HG02870 (cell line): ENCODE measurements at regions not wholly inside any gene's neighbourhood (a gene's known extent, or its start where the extent isn't known, plus 50 kb on each side); places are given as distances from the start of the nearest gene placed in this dataset.

Experiments
- ATAC-seq: cut with Tn5 transposase; IDR thresholded peaks from one replicate; pipeline ENCODE4 v1.9.1; 2021; ENCODE audit warnings: mild to moderate bottlenecking, moderate library complexity; ENCODE audit not compliant: unreplicated experiment

- ATAC-seq: no peak
Observed at GRCh38 chr22:48697223-48697622, 1130.5 kb downstream of the BRD1 start.

GRCh38 chr22:48696371-48696770, 1131.3 kb downstream of the BRD1 start:
- ATAC-seq: no peak

- no peak for ATAC-seq
Observed at GRCh38 chr22:48695731-48696305, 1131.9 kb downstream of the BRD1 start.

GRCh38 chr22:48695251-48695650, 1132.4 kb downstream of the BRD1 start:
- no peak for ATAC-seq

GRCh38 chr22:48694296-48694883, 1133.3 kb downstream of the BRD1 start:
- ATAC-seq: no peak

GRCh38 chr22:48693377-48694135, 1134.1 kb downstream of the BRD1 start:
- no peak for ATAC-seq

- no peak for ATAC-seq
Observed at GRCh38 chr22:48692734-48693376, 1134.8 kb downstream of the BRD1 start.

GRCh38 chr22:48691431-48691851, 1136.2 kb downstream of the BRD1 start:
- no peak for ATAC-seq

GRCh38 chr22:48690583-48691317, 1136.9 kb downstream of the BRD1 start:
- no peak for ATAC-seq

GRCh38 chr22:48689206-48689605, 1138.5 kb downstream of the BRD1 start:
- ATAC-seq: no peak

GRCh38 chr22:48688366-48688765, 1139.3 kb downstream of the BRD1 start:
- no peak for ATAC-seq

- ATAC-seq: no peak
Observed at GRCh38 chr22:48687606-48688005, 1140.1 kb downstream of the BRD1 start.

GRCh38 chr22:48686694-48687302, 1140.9 kb downstream of the BRD1 start:
- no peak for ATAC-seq

GRCh38 chr22:48685767-48686166, 1141.9 kb downstream of the BRD1 start:
- no peak for ATAC-seq

- ATAC-seq: no peak
Observed at GRCh38 chr22:48683640-48684039, 1144.0 kb downstream of the BRD1 start.

- ATAC-seq: no peak
Observed at GRCh38 chr22:48682504-48682903, 1145.2 kb downstream of the BRD1 start.

- no peak for ATAC-seq
Observed at GRCh38 chr22:48680601-48681000, 1147.1 kb downstream of the BRD1 start.

GRCh38 chr22:48679656-48680555, 1147.8 kb downstream of the BRD1 start:
- no peak for ATAC-seq
